Vagina (tissue), 2 donors: ENCODE measurements at regions not wholly inside any gene's neighbourhood (a gene's known extent, or its start where the extent isn't known, plus 50 kb on each side); places are given as distances from the start of the nearest gene placed in this dataset.
A peak's percentile ranks its signal among the peaks of the same experiment; 100 is the strongest.

Experiments
- DNase-seq, 2 donors: peaks; one replicate each; pipeline ENCODE4 v3.0.0-alpha.2; 2017; ENCODE audit errors: extremely low spot score in 2 of 2
- H3K27ac ChIP-seq: fragments of 200-600 bp; sonication (generic); one replicate; pipeline ENCODE4 v1.5.1; 2019
- H3K27me3 ChIP-seq: fragments of 200-600 bp; sonication (generic); one replicate; pipeline ENCODE4 v1.5.1; 2019
- H3K36me3 ChIP-seq, 2 donors: fragments of 200-600 bp; sonication (generic); one replicate each; pipeline ENCODE4 v1.5.1; 2017 to 2019
- H3K4me1 ChIP-seq: fragments of 200-600 bp; sonication (generic); one replicate; pipeline ENCODE4 v1.5.1; 2019
- H3K4me3 ChIP-seq, 2 donors: fragments of 200-600 bp; sonication (generic); 1 replicate in 1 of 2; 2 replicates in 1 of 2; pipeline ENCODE4 v1.5.1; 2016 to 2019
- H3K9me3 ChIP-seq: fragments of 200-600 bp; sonication (generic); one replicate; pipeline ENCODE4 v1.5.1; 2019
- POLR2A ChIP-seq, 2 donors: fragments of 450-650 bp; IDR thresholded peaks; one replicate each; pipeline ENCODE4 v1.6.1; 2017; ENCODE audit warnings: antibody characterized with exemption in 2 of 2, mild to moderate bottlenecking in 2 of 2, moderate library complexity in 2 of 2
- POLR2AphosphoS5 ChIP-seq, 2 donors: sonication (generic); formaldehyde crosslinking; IDR thresholded peaks; one replicate each; pipeline ENCODE4 v1.9.0; 2017; ENCODE audit warnings: antibody characterized with exemption in 2 of 2, mild to moderate bottlenecking in 2 of 2, low read depth in 1 of 2; ENCODE audit not compliant: insufficient read depth in 1 of 2
- intact Hi-C: fragments of 100-400 bp; cut with DNase I; formaldehyde crosslinking; loops from one replicate; pipeline ENCODE4 v1.15.1; 2023
- TF ChIP-seq, protein P1 (sequence below), 3 experiments: fragments of 450-650 bp in 2 of 3; fragments of 200-600 bp in 1 of 3; sonication (generic) in 1 of 3; IDR thresholded peaks; one replicate each; pipeline ENCODE4 v1.5.1; 2017 to 2019; ENCODE audit warnings: antibody characterized with exemption in 3 of 3, mild to moderate bottlenecking in 2 of 3, moderate library complexity in 2 of 3

DNA sequence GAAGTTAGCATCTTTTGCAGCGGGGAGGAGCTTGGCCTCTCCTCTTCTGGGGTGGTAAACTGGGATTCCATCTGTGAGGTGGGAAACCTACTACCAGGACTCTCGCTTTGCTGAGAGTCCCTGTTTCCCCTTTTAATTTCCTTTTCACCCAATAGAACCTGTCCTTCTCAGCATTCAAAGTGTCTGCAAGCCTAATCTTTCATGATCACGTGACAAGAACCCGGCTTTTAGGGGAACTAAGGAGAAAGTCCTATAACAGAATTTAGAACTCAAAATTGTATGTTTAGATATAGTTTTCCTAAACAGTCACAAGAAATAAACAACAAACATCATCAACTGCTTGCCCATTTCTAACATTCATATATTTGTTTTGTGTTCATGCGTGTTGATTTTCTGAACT is 103.6 kb upstream of the CDH19 start:
- Histone ChIP-seq H3K4me3 (no peak overlapping the region), H3K9me3 (no peaks in the 10 kb centered on the region), H3K27ac (no peak overlapping the region), H3K27me3 (no peaks in the 10 kb centered on the region), H3K36me3 (no peaks in the 10 kb centered on the region), H3K4me1 (no peaks in the 10 kb centered on the region)
- no peak for DNase-seq
- intact Hi-C loops = no loop called here
- TF ChIP-seq POLR2AphosphoS5 (IDR thresholded peaks at IDR 0.05; ENCODE audit: insufficient read depth in 1 of 2, low read depth in 1 of 2) = no peak
- TF ChIP-seq POLR2A (IDR thresholded peaks at IDR 0.05) = no peak
- TF ChIP-seq, protein P1, sequence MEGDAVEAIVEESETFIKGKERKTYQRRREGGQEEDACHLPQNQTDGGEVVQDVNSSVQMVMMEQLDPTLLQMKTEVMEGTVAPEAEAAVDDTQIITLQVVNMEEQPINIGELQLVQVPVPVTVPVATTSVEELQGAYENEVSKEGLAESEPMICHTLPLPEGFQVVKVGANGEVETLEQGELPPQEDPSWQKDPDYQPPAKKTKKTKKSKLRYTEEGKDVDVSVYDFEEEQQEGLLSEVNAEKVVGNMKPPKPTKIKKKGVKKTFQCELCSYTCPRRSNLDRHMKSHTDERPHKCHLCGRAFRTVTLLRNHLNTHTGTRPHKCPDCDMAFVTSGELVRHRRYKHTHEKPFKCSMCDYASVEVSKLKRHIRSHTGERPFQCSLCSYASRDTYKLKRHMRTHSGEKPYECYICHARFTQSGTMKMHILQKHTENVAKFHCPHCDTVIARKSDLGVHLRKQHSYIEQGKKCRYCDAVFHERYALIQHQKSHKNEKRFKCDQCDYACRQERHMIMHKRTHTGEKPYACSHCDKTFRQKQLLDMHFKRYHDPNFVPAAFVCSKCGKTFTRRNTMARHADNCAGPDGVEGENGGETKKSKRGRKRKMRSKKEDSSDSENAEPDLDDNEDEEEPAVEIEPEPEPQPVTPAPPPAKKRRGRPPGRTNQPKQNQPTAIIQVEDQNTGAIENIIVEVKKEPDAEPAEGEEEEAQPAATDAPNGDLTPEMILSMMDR (IDR thresholded peaks at IDR 0.05) = no peak

DNA sequence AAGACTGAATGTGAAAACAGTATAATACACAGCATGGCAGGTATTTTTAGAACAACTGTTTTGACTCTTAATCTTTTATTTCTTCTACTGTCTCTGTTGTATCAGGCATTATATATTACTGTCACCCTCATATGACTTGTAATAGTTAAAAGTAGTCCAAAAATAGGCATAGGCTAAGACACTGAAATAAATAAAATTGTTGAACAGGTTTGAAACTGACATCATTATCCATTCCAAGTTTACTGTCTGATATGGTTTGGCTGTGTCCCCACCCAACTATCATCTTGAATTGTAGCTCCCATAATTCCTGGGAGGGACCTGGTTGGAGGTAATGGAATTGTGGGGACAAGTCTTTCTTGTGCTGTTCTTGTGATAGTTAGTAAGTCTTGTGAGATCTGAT is 91.4 kb upstream of the CDH19 start:
- no peak overlapping the region for H3K27ac ChIP-seq
- H3K36me3 ChIP-seq = no peaks in the 10 kb centered on the region
- H3K4me1 ChIP-seq = no peaks in the 10 kb centered on the region
- intact Hi-C loops = no loop called here
- no peak for TF ChIP-seq POLR2AphosphoS5 (IDR thresholded peaks at IDR 0.05; ENCODE audit: insufficient read depth in 1 of 2, low read depth in 1 of 2)
- H3K4me3 ChIP-seq = no peak overlapping the region
- H3K27me3 ChIP-seq = no peaks in the 10 kb centered on the region
- no peaks in the 10 kb centered on the region for H3K9me3 ChIP-seq
- DNase-seq = no peak

DNA sequence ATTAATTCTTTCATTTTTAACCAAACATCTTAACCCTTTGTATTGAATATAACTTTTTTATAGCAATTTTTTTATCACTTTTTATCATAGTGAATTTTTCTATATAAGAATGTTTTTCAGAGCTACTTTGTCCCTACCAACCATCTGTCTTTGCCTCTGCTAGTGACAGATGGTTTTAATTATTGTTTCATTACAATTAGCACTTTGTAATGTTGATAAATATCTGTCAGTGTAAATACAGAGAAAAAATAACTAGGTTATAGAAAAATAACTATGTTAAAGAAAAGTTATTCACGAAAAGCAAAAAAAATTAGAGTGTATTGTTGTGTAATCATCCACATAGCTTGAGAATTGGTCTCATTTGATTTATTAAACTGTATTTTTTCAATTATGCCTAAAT is 91.0 kb upstream of the CDH19 start:
- no peaks in the 10 kb centered on the region for H3K4me1 ChIP-seq
- H3K9me3 ChIP-seq = no peaks in the 10 kb centered on the region
- H3K4me3 ChIP-seq = no peak overlapping the region
- intact Hi-C loops = no loop called here
- no peak for DNase-seq
- H3K36me3 ChIP-seq = no peaks in the 10 kb centered on the region
- no peak overlapping the region for H3K27ac ChIP-seq
- no peaks in the 10 kb centered on the region for H3K27me3 ChIP-seq
- TF ChIP-seq, protein P1 (IDR thresholded peaks at IDR 0.05) = no peak
- TF ChIP-seq POLR2A (IDR thresholded peaks at IDR 0.05) (no peak), POLR2AphosphoS5 (IDR thresholded peaks at IDR 0.05; ENCODE audit: insufficient read depth in 1 of 2, low read depth in 1 of 2) (no peak)

DNA sequence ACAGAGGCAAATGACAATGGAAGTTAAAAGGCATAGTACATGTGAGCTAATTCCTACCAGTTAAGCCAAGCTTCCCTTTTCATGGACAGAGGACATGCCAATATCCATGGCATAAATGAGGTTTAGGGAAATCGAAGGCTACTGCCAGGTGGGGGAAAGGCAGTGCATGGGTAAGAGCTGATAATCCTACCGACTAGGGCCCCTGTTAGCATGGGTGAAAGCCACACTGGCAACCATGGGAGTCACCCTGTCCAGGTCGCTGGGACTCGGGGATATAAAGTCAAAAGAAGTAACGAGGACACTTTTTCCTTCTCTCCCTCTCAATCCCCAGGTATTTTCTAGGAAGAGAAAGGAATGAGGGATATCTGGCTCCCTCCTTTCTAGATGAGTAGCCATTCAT is 83.7 kb upstream of the CDH19 start:
- H3K4me1 ChIP-seq = no peaks in the 10 kb centered on the region
- H3K4me3 ChIP-seq = no peak overlapping the region
- TF ChIP-seq POLR2A (IDR thresholded peaks at IDR 0.05) = no peak
- H3K36me3 ChIP-seq = no peaks in the 10 kb centered on the region
- H3K27ac ChIP-seq = no peak overlapping the region
- no peaks in the 10 kb centered on the region for H3K27me3 ChIP-seq
- DNase-seq = no peak
- intact Hi-C loops = no loop called here
- no peaks in the 10 kb centered on the region for H3K9me3 ChIP-seq

DNA sequence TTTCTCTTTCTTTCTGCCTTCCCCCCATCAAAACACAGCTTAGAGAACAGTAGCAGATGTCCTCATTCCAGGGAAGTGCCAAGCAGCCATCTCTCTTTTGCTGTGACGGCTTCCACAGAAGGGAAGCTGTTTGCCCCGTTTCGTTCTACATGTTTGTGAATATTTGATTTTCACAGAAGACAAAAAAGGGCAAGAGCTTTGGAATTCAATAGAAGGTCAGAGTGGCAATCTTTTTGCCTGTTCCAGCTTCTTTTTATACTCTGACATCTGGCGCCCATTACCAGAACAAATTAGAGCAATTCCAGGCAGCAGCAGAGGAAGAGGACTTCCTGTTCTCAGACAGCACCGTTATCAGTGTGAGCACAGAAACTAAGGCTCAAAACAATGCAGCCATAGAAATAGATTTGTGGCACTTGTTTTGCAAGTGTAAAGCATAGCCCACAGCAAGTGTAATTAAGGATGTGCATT is 79.0 kb upstream of the CDH19 start:
- intact Hi-C loops = no loop called here
- no peak for DNase-seq
- no peak overlapping the region for H3K4me3 ChIP-seq
- no peak overlapping the region for H3K27ac ChIP-seq
- no peaks in the 10 kb centered on the region for H3K36me3 ChIP-seq
- H3K4me1 ChIP-seq = no peaks in the 10 kb centered on the region
- H3K9me3 ChIP-seq = no peaks in the 10 kb centered on the region
- H3K27me3 ChIP-seq = no peaks in the 10 kb centered on the region
- TF ChIP-seq POLR2A (IDR thresholded peaks at IDR 0.05) = no peak
- peak in 1 of 2 donors; percentile 12 for TF ChIP-seq POLR2AphosphoS5 (IDR thresholded peaks at IDR 0.05; ENCODE audit: insufficient read depth in 1 of 2, low read depth in 1 of 2)
- TF ChIP-seq, protein P1 (IDR thresholded peaks at IDR 0.05) = no peak

DNA sequence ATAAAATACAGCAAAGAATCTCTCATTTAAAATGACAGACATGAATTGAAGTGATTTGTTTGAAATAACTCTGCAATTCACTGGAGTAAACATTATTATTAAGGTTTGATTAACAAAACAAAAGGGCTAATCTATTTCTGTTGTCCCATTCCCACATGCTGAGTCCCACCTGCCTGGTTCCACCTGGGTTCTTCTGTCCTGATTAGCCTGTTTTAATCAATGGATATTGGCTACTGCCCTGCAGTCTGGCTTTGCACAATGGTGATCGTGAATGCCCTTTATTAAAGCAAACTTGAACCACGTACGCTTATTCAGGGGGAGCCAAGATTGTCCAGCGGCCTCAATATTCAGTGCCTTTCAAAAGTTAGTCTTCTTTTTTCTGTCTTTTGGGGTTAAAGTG is 72.8 kb upstream of the CDH19 start:
- intact Hi-C loops = no loop called here
- no peak for DNase-seq
- H3K36me3 ChIP-seq = no peaks in the 10 kb centered on the region
- H3K4me3 ChIP-seq = no peak overlapping the region
- H3K27me3 ChIP-seq = no peaks in the 10 kb centered on the region
- no peak for TF ChIP-seq POLR2AphosphoS5 (IDR thresholded peaks at IDR 0.05; ENCODE audit: insufficient read depth in 1 of 2, low read depth in 1 of 2)
- no peak overlapping the region for H3K27ac ChIP-seq
- no peaks in the 10 kb centered on the region for H3K4me1 ChIP-seq
- no peaks in the 10 kb centered on the region for H3K9me3 ChIP-seq

DNA sequence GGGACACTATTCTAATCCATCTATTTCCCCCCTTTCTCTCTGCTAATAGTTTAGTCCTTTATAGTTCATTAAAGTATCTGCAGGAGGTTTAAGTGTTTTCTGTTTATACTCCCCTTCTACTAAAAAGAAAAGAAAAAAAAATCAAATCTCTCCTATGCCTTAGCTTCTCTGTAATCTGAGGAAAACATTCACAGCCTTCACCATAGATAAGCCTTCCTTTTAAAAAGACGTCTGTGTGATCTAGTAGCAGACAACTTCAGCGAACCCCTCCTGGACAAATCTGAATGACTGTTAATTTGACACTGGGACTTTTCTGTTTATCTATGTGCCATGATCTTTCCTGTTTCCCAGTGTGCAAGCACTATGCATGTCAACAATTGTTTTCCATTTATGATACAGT is 70.4 kb upstream of the CDH19 start:
- H3K4me1 ChIP-seq = no peaks in the 10 kb centered on the region
- no peak overlapping the region for H3K4me3 ChIP-seq
- intact Hi-C loops = no loop called here
- no peak for DNase-seq
- no peaks in the 10 kb centered on the region for H3K36me3 ChIP-seq
- no peaks in the 10 kb centered on the region for H3K27me3 ChIP-seq
- H3K9me3 ChIP-seq = no peaks in the 10 kb centered on the region
- no peak overlapping the region for H3K27ac ChIP-seq
- TF ChIP-seq POLR2AphosphoS5 (IDR thresholded peaks at IDR 0.05; ENCODE audit: insufficient read depth in 1 of 2, low read depth in 1 of 2) (no peak), POLR2A (IDR thresholded peaks at IDR 0.05) (no peak)
- TF ChIP-seq, protein P1 (IDR thresholded peaks at IDR 0.05) = no peak
